Neutrophil (primary cell): ENCODE measurements at regions not wholly inside any gene's neighbourhood (a gene's known extent, or its start where the extent isn't known, plus 50 kb on each side); places are given as distances from the start of the nearest gene placed in this dataset.

Source experiments
- H3K27ac ChIP-seq: fragments of 200-600 bp; sonication (generic); 2 replicates; pipeline ENCODE4 v1.5.1; 2016; ENCODE audit warnings: mild to moderate bottlenecking, moderate library complexity
- H3K27me3 ChIP-seq: fragments of 200-600 bp; sonication (generic); 2 replicates; pipeline ENCODE4 v1.6.0; 2016; ENCODE audit warnings: mild to moderate bottlenecking
- H3K36me3 ChIP-seq: fragments of 200-600 bp; sonication (generic); 2 replicates; pipeline ENCODE4 v1.5.1; 2017
- H3K4me1 ChIP-seq, 2 experiments: fragments of 200-600 bp in 1 of 2; sonication (generic) in 1 of 2; 1 replicate in 1 of 2; 2 replicates in 1 of 2; pipeline versions ENCODE4 v1.5.1 to v1.6.1; 2013 to 2016; ENCODE audit warnings: low read depth in 1 of 2, low read length in 1 of 2, mild to moderate bottlenecking in 1 of 2, moderate library complexity in 1 of 2; ENCODE audit not compliant: control insufficient read depth in 1 of 2, insufficient read depth in 1 of 2
- H3K4me3 ChIP-seq, 2 experiments: fragments of 200-600 bp in 1 of 2; sonication (generic) in 1 of 2; 1 replicate in 1 of 2; 2 replicates in 1 of 2; pipeline ENCODE4 v1.5.1; 2013 to 2016; ENCODE audit warnings: low read depth in 1 of 2, low read length in 1 of 2, mild to moderate bottlenecking in 1 of 2, moderate library complexity in 1 of 2
- H3K9me3 ChIP-seq: fragments of 200-600 bp; sonication (generic); 2 replicates; pipeline ENCODE4 v1.5.1; 2016
- CTCF ChIP-seq: fragments of 200-600 bp; sonication (generic); IDR thresholded peaks from 2 replicates; pipeline ENCODE4 v1.5.1; 2016; ENCODE audit warnings: antibody characterized with exemption

DNA sequence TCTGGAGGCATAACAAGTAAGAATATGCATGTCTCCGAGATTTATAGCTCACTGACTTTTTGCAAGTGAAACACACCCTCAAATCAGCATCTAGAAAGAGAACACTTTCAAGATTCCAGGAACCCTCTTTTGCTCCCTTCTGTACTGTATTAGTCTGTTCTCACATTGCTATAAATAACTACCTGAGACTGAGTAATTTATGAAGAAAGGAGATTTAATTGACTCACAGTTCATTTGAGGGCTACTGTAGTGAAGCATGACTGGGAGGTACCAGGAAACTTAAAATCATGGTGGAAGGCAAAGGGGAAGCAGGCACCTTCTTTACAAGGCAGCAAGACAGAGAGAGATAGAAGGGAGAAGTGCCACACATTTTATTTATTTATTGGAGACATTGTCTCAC is 269.9 kb downstream of the UTRN start:
- Histone ChIP-seq H3K9me3 (no peaks in the 10 kb centered on the region), H3K36me3 (peaks cover 73% of the 10 kb centered on the region), H3K27ac (no peak overlapping the region), H3K4me3 (no peak overlapping the region), H3K4me1 (no peaks in the 10 kb centered on the region), H3K27me3 (no peaks in the 10 kb centered on the region)
- TF ChIP-seq CTCF: no peak

DNA sequence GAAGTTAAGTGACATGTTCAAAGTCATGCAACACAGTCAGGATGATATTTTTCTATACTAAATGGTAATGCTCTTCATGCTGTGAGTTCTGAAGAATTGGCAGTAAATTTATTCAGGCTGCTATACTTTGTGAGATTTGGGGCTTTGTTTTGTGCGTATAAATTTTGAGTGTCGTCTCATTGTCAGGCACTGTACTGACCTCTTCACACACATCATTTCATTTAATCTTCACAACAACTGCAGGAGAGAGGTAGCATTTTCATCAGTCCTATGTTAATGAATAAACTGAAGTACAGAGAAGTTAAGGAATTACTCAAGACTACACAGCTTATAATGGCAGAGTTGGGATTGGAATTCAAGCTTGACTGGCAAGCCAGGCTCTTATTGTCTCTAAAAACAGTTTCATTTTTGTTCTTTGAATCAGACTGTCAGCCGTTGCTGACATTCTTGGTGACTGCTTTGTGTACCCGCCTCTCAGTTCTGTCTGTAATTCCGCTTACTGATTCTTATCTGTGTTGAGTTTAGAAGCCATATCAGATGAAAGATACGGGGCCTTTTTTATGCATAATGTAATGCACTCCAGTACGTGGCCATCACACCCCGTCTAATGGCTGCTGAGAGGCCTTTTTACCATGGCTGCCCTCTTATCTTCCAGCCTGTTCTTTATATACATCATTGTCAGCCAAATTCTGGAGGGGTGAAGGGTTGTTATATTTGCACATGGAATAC is 274.9 kb downstream of the UTRN start:
- H3K27me3 ChIP-seq: no peaks in the 10 kb centered on the region
- H3K27ac ChIP-seq: no peak overlapping the region
- no peak for TF ChIP-seq CTCF
- H3K4me3 ChIP-seq: no peak overlapping the region
- H3K4me1 ChIP-seq: no peaks in the 10 kb centered on the region
- peaks cover 49% of the 10 kb centered on the region for H3K36me3 ChIP-seq
- H3K9me3 ChIP-seq: no peaks in the 10 kb centered on the region

DNA sequence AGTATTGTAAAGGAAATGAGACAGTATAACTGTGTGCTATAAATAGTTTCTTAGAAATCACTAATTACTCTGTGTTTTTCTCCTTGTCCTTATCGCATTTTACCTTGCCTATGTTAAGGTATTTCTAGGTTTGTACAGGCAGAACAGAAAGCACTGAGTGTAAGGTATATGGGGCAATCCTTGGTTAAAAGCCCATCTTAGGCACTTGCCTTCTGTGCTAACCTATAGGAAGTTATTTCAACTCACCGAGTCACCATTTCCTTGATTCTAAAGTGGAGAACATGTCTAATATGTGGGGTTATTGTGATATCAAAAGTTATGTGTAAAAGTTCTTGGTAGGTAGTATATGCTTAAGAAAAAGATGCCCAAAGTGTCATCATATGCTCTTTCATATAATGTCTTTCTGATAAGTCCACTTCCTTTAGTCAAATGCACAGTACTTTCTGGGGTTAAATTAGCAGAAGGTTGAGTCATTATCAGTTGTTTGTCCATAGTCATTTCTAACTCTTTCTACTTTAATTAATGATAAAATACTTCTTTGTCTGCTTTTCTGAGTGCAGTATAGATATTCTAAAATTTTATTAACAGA is 276.4 kb downstream of the UTRN start:
- no peaks in the 10 kb centered on the region for H3K4me1 ChIP-seq
- peaks cover 35% of the 10 kb centered on the region for H3K36me3 ChIP-seq
- no peak overlapping the region for H3K27ac ChIP-seq
- H3K4me3 ChIP-seq: no peak overlapping the region
- H3K9me3 ChIP-seq: no peaks in the 10 kb centered on the region
- H3K27me3 ChIP-seq: no peaks in the 10 kb centered on the region
- TF ChIP-seq CTCF: no peak

- Histone ChIP-seq H3K27me3 (no peaks in the 10 kb centered on the region), H3K4me3 (no peak overlapping the region), H3K4me1 (no peaks in the 10 kb centered on the region), H3K9me3 (no peaks in the 10 kb centered on the region), H3K36me3 (peaks cover 19% of the 10 kb centered on the region), H3K27ac (no peak overlapping the region)
- TF ChIP-seq CTCF: no peak
Observed at GRCh38 chr6:144564202-144564601, 279.1 kb downstream of the UTRN start.

- H3K4me1 ChIP-seq: no peaks in the 10 kb centered on the region
- no peak for TF ChIP-seq CTCF
- H3K27me3 ChIP-seq: no peaks in the 10 kb centered on the region
- H3K27ac ChIP-seq: no peak overlapping the region
- peaks cover 17% of the 10 kb centered on the region for H3K36me3 ChIP-seq
- H3K9me3 ChIP-seq: no peaks in the 10 kb centered on the region
- H3K4me3 ChIP-seq: no peak overlapping the region
Observed at GRCh38 chr6:144566868-144567615, 281.9 kb downstream of the UTRN start.
